ENCODE measurements at regions not wholly inside any gene's neighbourhood (a gene's known extent, or its start where the extent isn't known, plus 50 kb on each side); places are given as distances from the start of the nearest gene placed in this dataset.
"Not testable (repeated sequence)": the region's sequence is repeated elsewhere in the genome, so short reads cannot be mapped to it uniquely, and the experiment has no call there.

GRCh38 chr7:119916501-119916900 is 356.5 kb upstream of the KCND2 start:
- DNase-seq = no peak

GRCh38 chr7:119918185-119918584 is 354.8 kb upstream of the KCND2 start:
- DNase-seq = no peak

GRCh38 chr7:119919986-119920385 is 353.0 kb upstream of the KCND2 start:
- no peak for DNase-seq

- no peak for DNase-seq
Measured at GRCh38 chr7:119925581-119926289, 347.2 kb upstream of the KCND2 start.

GRCh38 chr7:119929891-119930290 is 343.1 kb upstream of the KCND2 start:
- DNase-seq = no peak

GRCh38 chr7:119931230-119931824 is 341.6 kb upstream of the KCND2 start:
- DNase-seq = no peak

GRCh38 chr7:119935418-119936025 is 337.5 kb upstream of the KCND2 start:
- DNase-seq = no peak

- no peak for DNase-seq
Measured at GRCh38 chr7:119936836-119937235, 336.1 kb upstream of the KCND2 start.

GRCh38 chr7:119937745-119938144 is 335.2 kb upstream of the KCND2 start:
- DNase-seq = no peak

GRCh38 chr7:119943942-119944600 is 328.9 kb upstream of the KCND2 start:
- no peak for DNase-seq

- DNase-seq = no peak
Measured at GRCh38 chr7:119944601-119944972, 328.4 kb upstream of the KCND2 start.

- DNase-seq = no peak
Measured at GRCh38 chr7:119945822-119946221, 327.2 kb upstream of the KCND2 start.

- no peak for DNase-seq
Measured at GRCh38 chr7:119949053-119949452, 323.9 kb upstream of the KCND2 start.

GRCh38 chr7:119950390-119951041 is 322.5 kb upstream of the KCND2 start:
- DNase-seq = not testable (repeated sequence)

GRCh38 chr7:119951614-119952013 is 321.4 kb upstream of the KCND2 start:
- DNase-seq = not testable (repeated sequence)

- DNase-seq = no peak
Measured at GRCh38 chr7:119957335-119957734, 315.6 kb upstream of the KCND2 start.

- no peak for DNase-seq
Measured at GRCh38 chr7:119959811-119960210, 313.2 kb upstream of the KCND2 start.

- no peak for DNase-seq
Measured at GRCh38 chr7:119963654-119964053, 309.3 kb upstream of the KCND2 start.

- no peak for DNase-seq
Measured at GRCh38 chr7:119964065-119964464, 308.9 kb upstream of the KCND2 start.

GRCh38 chr7:119964788-119965542 is 308.0 kb upstream of the KCND2 start:
- DNase-seq = no peak

- no peak for DNase-seq
Measured at GRCh38 chr7:119967221-119967620, 305.8 kb upstream of the KCND2 start.

GRCh38 chr7:119968411-119968810 is 304.6 kb upstream of the KCND2 start:
- not testable (repeated sequence) for DNase-seq

- no peak for DNase-seq
Measured at GRCh38 chr7:119969054-119969453, 303.9 kb upstream of the KCND2 start.

All from left hindlimb (tissue), 1 donor.